Stimulated activated naive CD8-positive, alpha-beta T cell treated with anti-CD3 and anti-CD28 coated beads, Interleukin-15, Interleukin-2, amounts not matched to agents 100 U/mL and 50 U/mL, for 24 hours (primary cell): ENCODE measurements at regions not wholly inside any gene's neighbourhood (a gene's known extent, or its start where the extent isn't known, plus 50 kb on each side); places are given as distances from the start of the nearest gene placed in this dataset.

ENCODE experiments used
- ATAC-seq: fragments of 150-1000 bp; cut with Tn5 transposase; one replicate; pipeline ENCODE4 v1.10.0; 2021
- DNase-seq: peaks from one replicate; pipeline ENCODE4 v3.0.0; 2021

DNA sequence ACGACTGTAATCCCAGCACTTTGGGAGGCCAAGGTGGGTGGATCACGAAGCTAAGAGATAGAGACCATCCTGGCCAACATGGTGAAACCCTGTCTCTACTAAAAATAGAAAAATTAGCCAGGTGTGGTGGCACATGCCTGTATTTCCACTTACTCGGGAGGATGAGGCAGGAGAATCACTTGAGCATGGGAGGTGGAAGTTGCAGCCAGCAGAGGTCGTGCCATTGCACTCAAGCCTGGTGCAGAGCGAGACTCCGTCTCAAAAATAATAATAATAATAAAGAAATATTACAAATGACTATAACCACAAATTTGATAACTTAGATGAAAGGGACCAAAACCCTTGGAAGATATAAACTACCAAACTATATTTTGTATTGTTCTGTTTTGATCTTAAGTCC, 226.3 kb upstream of the GULP1 start:
- ATAC-seq (no peak), DNase-seq (no peak)

DNA sequence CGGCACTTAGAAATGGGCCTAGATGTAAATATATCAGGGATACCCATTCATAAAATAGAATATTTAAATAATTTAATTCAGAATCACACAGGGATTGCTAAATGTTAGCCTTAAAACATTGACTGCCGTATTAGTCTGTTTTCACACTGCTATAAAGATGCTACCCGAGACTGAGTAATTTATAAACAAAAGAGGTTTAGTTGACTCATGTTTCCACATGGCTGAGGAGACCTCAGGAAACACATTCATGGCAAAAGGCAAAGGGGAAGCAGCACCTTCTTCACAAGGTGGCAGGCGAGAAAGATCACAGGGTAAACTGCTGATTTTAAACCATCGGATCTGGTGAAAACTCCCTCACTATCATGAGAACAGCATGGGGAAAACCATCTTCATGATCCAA, 223.6 kb upstream of the GULP1 start:
- ATAC-seq (no peak), DNase-seq (no peak)

DNA sequence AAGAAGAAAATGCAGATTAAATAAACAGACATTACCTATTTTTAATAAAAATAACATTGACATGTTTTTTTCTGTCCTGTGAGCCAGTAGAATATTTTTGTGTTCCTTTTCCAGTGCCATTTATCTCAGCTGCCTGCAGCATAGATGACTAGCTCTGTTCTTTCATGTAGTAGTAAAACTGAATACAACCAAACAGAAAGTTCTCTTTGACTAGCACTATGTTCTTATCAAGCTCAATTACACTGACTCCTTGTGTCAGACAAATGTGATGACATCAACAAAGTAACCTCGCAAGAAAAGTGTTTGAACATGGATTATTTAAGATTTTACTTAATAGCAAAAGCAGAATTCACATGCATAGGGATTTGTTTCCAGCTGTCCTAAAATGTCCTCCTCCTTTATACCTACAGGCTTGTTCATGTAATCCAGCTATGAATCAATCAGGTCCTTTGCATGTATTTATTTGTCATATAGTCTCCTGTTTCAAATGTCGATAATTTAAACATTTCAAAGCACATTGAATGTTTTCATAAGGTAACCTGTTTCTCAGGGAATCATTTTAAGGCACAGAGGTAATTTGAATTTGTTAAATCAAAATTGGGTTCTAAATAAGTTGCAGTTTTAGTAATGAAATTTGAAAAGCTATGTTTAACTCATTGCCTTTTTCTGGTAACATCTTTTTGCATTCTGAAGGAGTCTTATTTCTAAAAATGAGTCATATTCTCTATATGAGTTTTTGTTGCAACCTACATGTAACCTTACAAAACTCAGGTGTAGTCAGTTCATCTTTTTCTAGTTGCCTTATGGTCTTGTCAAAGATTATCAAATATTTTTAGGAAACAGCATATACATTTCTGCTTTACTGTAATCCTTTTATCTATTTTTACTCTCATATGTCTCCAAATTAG, 215.3 kb upstream of the GULP1 start:
- no peak for ATAC-seq

DNA sequence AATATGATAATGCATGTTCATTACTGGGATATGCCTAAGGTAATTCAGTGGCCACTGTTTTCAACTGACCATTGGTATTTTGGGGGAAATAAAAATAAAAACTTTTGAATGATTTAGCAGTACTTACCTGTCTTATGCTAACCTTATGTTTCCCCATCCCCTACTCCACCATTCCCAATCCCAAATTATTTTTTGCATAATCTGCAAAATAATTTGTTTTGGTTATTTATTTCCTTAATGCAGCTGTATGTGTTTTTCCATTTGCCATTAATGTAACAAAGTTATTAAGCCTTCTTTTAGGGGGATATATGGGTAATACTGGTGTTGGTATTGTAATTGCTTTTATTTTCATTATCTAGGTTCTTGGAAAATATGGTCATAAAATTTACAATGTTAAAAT, 213.9 kb upstream of the GULP1 start:
- no peak for DNase-seq

More for the DNA sequence above, 215.3 kb upstream of the GULP1 start:
- no peak for DNase-seq

DNA sequence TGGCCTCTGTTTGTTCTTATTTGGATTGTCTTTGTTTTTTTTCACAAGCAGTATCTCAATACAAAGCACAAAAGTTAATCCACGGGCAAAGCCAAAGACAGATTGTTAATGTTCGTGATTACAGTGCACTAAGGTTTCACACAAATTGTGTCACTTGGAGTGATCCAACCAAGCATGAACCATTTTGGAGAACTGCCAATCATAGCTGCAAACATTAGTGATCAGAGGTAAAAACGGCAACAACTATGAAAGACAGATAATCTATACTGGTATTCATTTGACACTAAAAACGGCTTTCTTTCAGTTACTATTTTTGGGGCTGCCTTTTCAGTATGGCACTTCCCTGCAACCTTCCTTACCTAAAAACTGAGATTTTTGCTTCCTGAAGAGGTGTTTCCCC, 213.1 kb upstream of the GULP1 start:
- ATAC-seq = no peak
- no peak for DNase-seq

More for the DNA sequence above, 213.9 kb upstream of the GULP1 start:
- ATAC-seq = no peak

DNA sequence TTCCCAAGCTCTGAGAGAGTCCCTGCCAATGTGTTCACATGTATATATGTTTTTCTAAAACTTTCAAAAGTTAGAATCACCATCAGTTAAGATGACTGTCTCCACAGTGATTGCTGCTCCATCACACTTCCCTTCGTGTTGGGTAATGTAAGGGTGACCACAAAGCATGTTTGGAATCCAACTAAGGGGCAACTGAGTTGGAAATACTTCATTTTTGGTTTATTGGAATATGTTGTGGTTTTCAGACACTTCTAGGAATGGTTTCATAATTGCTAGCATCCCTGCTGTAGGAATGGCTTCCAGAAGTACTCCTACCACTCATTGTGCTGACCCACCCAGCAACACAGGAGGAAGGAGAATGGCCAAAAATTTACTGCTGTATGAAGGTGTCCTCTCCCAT, 212.5 kb upstream of the GULP1 start:
- DNase-seq = no peak

DNA sequence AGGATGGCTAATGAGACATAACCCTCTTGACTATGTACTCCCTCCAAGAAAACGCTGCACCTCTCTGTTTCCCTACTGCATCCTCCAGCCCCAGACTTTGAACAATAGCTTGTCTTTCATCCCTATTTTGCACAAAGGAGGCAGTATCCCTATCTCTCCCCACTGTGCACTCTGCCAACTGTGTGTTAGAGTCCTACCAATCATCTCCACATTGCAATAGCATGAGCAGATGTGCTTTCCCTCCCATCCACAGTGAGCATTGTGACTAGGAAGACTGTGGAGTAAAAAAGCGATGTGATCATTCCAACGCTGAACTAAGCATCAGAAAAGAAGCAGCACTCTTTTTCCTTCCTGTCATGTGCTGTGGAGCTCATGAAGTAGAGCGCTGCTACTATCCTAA, 206.3 kb upstream of the GULP1 start:
- ATAC-seq (no peak), DNase-seq (no peak)

More for the DNA sequence above, 212.5 kb upstream of the GULP1 start:
- no peak for ATAC-seq

DNA sequence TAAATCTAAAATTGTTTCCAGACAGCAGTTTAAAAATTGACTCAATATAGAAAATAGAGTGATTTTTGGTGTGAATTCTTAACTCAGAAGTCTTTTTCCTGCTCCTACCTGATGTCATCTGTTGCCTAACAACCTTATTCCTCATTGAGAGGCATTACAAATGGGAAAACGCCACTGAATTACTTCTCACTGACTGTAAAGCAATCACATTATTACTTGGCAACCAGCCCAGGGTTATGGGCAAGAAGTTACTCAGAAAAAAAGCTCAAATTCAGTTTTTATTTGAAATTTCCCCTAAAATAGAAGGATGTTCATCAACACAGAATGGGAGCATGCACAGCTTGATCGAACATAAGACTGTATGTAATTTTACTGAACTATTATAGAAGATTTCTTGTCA, 201.8 kb upstream of the GULP1 start:
- DNase-seq (no peak), ATAC-seq (no peak)

DNA sequence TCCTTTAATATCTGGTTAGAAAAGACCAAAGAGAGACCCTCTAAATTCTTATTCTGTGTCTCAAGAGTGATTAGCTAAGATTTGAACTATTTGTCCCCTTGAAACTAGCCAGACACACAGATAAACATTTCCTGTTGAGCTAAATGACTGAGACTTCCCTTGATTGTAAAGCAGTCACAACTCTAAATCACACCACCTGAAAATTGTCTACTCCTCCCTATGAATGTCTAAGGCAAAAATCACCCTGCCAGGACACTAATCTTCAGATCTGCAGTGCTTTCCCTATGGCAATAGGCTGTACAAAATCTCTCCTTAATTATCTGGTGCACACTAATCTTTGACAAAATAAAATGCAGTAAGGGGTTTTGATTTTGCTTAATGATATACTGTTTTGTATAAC, 200.5 kb upstream of the GULP1 start:
- ATAC-seq = no peak
- no peak for DNase-seq

DNA sequence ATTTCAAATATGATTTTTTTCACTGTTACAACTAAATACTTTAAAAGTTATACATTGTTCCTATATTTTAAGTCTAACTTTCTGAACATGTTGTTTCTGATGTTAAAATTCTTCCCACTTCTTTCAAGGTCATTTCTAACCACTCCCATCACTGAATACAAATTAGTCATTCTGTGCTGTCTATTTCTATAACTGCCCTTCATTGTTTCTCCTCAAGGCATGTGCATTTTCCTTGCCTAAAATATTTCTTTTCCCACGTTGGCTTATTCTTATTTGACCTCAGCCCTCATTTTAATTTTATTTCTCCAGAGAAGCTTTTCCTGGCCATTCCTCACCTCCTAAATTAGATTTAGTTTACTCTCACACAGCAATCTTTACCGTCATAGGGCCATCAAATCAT, 198.9 kb upstream of the GULP1 start:
- DNase-seq (no peak), ATAC-seq (no peak)

DNA sequence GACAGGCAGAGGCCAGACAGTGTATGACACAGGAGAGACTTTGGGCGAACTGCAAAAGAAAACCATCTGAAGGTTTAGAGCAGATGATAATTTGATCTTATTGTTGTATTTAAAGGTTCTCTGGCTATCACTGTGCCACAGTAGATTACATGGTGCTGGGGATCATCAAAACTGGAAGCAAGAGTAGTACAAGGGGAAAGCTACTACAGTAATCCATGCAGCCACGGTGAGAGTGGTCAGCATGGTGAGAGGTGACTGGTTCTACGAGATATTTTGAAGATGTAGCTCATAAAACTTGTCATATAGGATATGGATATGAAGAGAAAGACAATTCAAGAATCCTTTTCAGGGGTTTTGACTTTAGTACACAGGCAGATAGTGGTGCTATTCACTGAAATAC, 194.8 kb upstream of the GULP1 start:
- DNase-seq (no peak), ATAC-seq (no peak)

DNA sequence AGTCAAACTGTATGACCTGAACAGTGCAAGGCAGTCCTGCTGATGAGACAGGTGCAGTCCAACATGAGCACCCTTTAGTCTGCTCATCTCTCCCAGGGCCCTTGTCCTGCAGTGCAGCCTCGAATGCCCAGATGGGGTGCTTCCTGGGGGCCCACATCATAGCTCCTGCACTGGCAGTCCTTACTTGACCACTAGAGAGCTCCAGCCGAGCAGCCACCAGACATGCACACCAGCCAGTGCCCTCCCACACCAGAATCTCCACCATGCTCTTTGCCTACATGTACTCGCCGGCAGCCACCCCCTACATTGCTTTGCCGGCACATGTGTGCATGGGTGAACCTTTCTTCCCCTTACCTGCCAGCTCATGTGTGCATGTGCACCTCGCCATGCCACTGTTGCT, 188.8 kb upstream of the GULP1 start:
- DNase-seq (no peak), ATAC-seq (no peak)

DNA sequence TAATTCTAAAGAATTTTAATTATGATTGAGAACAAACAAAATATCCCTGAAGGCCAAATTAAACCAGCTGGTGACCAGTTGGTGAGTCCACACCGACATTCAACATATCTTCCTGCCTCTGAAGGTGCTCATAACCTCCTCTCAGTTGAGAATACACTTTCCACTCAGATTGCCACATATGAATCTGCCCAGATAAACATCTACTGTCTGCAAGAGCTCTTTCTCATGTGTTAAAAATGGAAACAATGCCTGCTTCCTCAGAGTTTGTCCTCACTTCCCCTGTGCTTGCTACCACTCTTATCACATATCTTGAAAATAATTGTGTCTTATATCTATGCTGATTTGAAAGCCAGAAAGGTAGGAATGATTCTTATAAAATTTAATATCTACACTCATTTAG, 177.7 kb upstream of the GULP1 start:
- ATAC-seq (no peak), DNase-seq (no peak)

DNA sequence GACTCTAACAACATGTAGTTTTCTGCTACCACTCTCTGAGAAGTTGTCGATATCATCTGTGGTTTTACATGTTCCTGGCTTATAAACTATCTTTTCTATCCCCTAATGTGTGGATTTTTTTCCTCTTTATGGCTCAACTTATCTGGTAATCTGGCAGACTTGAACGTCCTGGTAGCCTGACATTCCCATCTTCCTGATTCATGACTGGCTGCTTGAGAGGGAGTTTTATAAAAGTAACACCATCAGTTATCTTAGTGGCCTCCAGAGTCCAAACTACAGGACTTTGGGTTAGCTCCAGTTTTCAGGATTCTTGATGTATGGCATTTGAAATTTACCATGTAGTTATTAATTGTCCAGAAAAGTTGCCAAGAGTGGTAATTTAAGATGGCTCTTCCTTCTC, 174.0 kb upstream of the GULP1 start:
- DNase-seq = no peak
- no peak for ATAC-seq

DNA sequence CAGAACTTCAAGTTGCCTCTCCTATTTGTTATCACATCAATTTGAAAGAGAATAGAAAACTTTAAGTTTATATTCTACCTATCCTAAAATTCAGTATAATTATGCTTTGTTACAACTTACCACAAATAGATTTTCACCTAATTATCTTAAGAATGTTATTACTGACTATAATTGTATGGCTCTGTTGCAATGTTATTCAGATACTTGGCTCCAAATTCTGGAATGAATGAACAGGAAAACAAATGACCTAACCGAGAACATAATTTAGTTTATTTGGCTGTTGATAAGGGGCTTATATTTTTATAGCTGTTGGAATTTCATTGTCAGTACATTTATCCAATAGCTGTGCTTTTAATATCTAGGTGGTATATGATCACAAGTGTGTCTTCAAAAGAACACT, 173.2 kb upstream of the GULP1 start:
- no peak for DNase-seq

DNA sequence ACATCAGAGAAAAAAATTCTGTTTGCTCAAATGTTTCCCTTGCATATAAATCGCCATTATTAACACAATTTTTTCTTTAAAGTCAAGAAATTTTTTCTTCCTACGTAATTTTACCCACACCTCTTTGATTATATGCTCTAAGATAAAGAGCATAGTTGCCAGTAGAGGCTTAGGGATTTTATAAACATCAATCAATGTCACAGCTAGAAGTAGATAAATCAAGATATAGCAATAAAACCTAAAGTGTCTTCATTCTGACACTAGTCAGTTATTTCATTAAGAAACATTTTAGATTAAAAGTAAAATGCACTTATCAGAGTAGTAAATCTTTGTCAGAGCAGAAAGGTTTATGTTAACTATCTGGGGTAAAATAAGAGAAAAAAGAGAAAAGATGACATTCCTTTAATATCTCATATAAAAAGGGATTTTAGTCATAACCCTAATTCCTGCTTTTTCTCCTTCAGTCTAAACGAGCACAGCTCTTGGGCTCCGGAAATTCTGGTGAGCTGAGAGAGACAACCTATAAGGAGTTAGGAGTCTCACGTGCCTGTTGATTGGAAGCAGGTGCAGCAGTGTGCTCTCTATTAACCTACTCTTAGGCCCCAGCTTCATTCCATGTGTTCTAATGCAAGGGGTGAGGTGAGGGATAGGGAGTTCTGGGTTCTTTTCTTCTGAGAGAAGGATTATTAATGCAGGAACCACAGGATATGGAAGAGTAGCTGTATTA, 172.4 kb upstream of the GULP1 start:
- DNase-seq (no peak), ATAC-seq (no peak)

More for the DNA sequence above, 173.2 kb upstream of the GULP1 start:
- no peak for ATAC-seq

DNA sequence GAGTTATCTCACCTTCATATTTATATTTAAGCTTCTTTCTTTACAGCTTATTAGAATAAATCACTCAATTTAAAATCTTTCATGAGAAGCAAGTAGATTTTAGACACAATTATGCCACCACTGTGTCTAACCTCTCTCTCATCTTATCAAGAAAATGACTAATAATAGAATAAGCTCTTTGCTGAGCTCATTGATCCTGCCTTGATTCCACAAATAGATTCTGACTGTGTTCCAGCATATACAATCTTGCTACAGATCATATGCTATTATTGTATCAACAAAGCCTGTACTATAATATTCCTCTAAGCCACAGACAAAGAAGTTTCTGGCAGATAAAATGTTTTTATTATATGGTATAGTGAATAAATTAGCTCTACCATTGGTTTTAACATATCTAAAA, 168.7 kb upstream of the GULP1 start:
- ATAC-seq = no peak
- no peak for DNase-seq

DNA sequence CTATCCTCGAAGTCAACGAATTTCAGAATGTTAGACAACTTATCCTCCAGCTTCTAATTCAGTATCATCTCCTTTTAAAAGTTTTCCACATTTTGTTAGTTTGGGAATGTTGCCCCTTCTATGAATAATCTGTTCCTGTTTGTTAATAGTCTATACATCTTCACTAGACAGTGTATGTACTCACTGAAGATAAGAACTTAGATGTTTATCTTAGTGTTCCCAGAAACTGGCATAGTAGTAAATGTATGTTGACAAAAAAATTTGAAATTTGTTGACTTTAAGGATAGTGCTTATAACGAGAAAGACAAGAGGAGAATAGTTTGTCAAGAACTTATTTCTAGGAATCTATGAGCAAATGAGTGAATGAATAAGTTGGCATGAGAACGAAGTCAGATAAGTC, 162.0 kb upstream of the GULP1 start:
- DNase-seq = no peak
- ATAC-seq = no peak

DNA sequence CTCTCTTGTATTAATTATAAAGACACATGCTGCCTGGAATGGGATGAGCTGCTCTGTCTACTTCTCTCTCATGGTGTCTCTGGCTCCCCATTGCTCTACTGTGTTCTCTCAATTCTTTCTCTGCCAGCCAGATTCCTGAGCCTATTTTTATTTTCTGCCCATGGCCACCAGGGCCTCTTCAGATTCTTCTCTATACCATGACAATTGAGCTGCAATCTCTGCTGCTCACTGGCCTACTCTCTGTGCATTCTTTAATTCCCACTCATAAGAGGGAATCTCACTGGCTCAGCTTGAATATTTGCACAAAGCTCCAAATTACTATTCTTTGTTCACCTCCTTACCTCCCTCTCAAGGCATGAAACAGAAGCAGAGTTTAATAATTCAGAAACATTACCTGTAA, 161.4 kb upstream of the GULP1 start:
- no peak for DNase-seq

DNA sequence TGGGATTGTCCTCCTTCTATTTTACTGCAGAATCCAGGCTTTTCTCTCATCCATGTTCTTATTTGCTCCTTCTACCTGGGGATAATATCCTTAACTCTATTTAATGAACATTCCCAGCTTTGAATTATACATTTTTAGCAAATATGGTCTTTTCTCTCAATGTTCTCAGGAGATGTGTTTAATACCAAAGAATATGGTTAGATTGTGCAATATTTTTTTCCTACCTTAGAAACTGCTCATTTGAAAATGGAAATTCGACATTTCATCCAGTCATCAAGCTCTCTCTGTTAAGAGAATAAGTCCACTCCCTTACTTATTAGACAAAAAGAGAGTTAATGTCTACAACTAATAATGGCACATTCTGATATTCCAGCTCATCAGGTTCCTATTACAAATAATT, 160.4 kb upstream of the GULP1 start:
- DNase-seq (no peak), ATAC-seq (no peak)

More for the DNA sequence above, 161.4 kb upstream of the GULP1 start:
- ATAC-seq = no peak

DNA sequence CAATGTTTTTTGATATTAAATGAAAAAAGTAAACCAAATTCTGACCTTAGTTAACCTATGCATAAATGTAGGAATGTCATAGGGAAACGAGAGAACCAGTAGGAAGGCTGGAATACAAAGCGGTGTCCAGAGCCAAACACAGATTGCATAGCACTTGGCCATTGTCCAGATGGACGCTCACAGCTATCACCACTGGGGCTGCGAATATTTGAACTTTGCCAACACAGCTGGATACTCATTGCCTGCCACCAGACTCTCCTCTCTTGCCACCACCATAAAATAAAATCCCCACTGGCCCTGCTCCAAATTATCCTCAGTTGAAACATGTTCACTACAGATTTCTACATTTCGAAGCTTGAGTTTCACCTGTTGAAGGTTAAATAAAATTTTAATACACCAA, 159.3 kb upstream of the GULP1 start:
- ATAC-seq (no peak), DNase-seq (no peak)

DNA sequence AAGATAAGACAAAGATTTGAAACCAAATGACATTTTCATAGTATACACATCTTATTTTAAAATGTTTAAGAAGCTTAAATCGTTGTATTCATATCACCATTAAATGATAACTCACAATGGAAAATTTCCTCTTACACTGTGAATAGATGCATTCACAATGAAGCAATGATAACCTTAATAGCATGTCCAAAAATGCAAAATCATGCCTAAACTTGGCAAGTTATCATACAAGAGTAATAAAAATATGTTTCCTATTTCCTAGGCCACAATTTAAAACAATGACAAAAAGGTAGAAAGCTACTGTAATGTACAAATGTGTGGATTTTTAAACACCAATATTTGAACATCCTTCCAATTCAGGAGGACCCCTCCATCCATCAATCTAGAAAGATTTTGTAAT, 157.4 kb upstream of the GULP1 start:
- ATAC-seq (no peak), DNase-seq (no peak)

DNA sequence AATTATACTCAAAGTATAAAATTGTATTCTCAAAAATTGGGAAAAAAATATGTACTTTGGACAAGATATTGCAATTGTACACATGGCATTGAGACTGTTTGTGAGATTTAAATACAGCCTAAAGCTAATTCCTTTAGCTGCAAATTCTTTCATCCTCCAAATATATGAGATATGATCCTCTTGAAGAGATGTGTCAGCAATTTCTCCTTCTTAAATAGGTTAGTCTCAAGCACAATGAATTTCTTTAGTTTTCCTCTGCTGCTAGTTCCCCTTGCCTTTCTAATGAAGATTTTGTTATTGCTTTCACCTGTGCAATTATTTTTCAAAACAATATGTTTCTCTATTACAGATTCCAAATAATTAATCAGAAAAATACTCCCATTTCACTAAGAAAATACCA, 153.4 kb upstream of the GULP1 start:
- DNase-seq = no peak
- no peak for ATAC-seq

DNA sequence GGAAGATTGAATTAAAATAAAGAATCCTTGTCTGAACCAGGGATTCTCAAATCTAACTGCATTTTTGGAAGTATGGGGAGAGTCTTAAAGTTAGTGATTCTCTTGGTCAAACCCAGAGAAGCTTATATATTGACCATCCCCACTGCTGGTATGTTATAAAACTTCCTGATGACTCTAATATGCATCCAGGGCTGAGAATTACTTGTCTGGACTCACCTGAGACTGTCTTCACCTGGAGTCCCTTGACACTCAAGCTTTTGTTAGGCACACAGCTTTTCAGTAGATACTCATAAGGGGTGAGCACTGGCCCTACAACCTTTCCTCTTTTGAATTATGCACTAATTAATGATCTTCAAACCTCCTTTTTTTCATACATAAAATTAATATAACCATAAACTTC, 149.6 kb upstream of the GULP1 start:
- ATAC-seq (no peak), DNase-seq (no peak)
